Esophagus muscularis mucosa (tissue), 4 donors: ENCODE measurements at regions not wholly inside any gene's neighbourhood (a gene's known extent, or its start where the extent isn't known, plus 50 kb on each side); places are given as distances from the start of the nearest gene placed in this dataset.

ENCODE experiments used
- DNase-seq: peaks from one replicate; pipeline ENCODE4 v3.0.0-alpha.2; 2017; ENCODE audit errors: extremely low spot score
- H3K27ac ChIP-seq, 4 donors: fragments of 200-600 bp; sonication (generic); replicated peaks in 1 of 4; 1 replicate in 3 of 4; 2 replicates in 1 of 4; pipeline ENCODE4 v1.5.1; 2016 to 2019; ENCODE audit warnings: mild to moderate bottlenecking in 1 of 4
- H3K27me3 ChIP-seq, 4 donors: fragments of 200-600 bp; sonication (generic); one replicate each; pipeline versions ENCODE4 v1.5.1 to v1.6.0; 2016 to 2019
- H3K36me3 ChIP-seq, 4 donors: fragments of 200-600 bp; sonication (generic); one replicate each; pipeline ENCODE4 v1.5.1; 2016 to 2019
- H3K4me1 ChIP-seq, 4 donors: fragments of 200-600 bp; sonication (generic); one replicate each; pipeline ENCODE4 v1.5.1; 2016 to 2019
- H3K4me3 ChIP-seq, 4 donors: fragments of 200-600 bp; sonication (generic); 1 replicate in 2 of 4; 2 replicates in 2 of 4; pipeline ENCODE4 v1.5.1; 2016 to 2019; ENCODE audit warnings: mild to moderate bottlenecking in 4 of 4, moderate library complexity in 1 of 4
- H3K9me3 ChIP-seq, 4 donors: fragments of 200-600 bp; sonication (generic); 1 replicate in 3 of 4; 2 replicates in 1 of 4; pipeline ENCODE4 v1.5.1; 2016 to 2019
- EP300 ChIP-seq: sonication (generic); formaldehyde crosslinking; IDR thresholded peaks from one replicate; pipeline ENCODE4 v1.6.1; 2017; ENCODE audit warnings: antibody characterized with exemption
- POLR2A ChIP-seq: fragments of 450-650 bp; IDR thresholded peaks from one replicate; pipeline ENCODE4 v1.6.1; 2017; ENCODE audit warnings: antibody characterized with exemption, moderate library complexity, mild to moderate bottlenecking, low read depth
- POLR2AphosphoS5 ChIP-seq, 2 donors: sonication (generic); formaldehyde crosslinking; IDR thresholded peaks; one replicate each; pipeline ENCODE4 v1.6.1; 2017; ENCODE audit warnings: antibody characterized with exemption in 2 of 2
- WGBS: methylation state at CpG from one replicate; pipeline ENCODE4 v1.1.5; 2018; 5-methylcytosine and 5-hydroxymethylcytosine counted together
- intact Hi-C: fragments of 100-400 bp; cut with DNase I; formaldehyde crosslinking; loops from one replicate; pipeline ENCODE4 v1.15.1; 2023
- TF ChIP-seq, protein P1 (sequence below), 3 experiments: fragments of 200-600 bp in 2 of 3; fragments of 450-650 bp in 1 of 3; sonication (generic) in 2 of 3; IDR thresholded peaks; one replicate each; pipeline ENCODE4 v1.5.1; 2017 to 2019; ENCODE audit warnings: antibody characterized with exemption in 3 of 3, mild to moderate bottlenecking in 2 of 3, moderate library complexity in 1 of 3

DNA sequence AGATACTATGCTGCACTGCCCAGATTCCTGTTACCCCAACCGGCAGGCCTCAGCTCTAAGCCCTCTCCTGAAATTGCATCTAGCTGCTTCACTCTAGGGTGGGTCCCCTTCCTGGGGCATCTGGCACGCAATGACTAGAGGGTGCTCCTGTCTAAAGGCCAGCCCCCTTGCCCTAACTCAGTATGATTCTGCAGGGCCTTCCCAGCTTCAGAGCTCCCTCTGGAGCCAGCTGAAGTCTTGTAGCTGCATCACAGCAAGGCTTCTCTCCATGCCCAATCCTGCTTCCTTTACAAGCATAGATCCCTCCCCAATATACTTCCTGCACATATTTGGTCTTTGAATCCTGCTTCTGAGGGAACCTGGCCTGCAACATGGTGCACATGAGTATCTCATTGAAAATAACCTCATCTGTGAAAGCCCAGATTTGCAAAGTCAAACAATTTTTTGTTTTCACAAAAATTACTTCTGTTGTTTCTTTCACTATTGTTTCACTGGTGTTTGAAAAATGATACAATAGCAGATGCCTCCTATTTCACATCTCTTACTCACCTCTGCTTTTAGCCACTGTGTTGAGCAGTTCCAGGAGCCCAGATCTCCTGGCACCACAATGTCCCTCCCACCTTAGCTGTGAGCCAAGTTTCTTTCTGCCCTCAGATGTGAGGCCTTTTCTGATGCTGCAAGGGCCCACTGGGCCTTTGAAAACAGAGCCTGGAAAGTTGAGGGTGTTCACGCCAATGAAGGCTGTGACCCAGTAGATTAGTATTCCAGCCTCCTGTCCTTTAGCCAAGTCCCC, 169.5 kb upstream of the EGLN3 start:
- Histone ChIP-seq H3K36me3 (no peaks in the 10 kb centered on the region), H3K27me3 (no peaks in the 10 kb centered on the region), H3K4me1 (peaks cover 0 to 19% (median 5%) of the 10 kb centered on the region in 4 donors), H3K27ac (no peak overlapping the region), H3K9me3 (no peaks in the 10 kb centered on the region), H3K4me3 (no peak overlapping the region)
- DNase-seq: no peak
- 93% methylated on average over 3 of the region's 3 CpGs for WGBS
- TF ChIP-seq, protein P1, sequence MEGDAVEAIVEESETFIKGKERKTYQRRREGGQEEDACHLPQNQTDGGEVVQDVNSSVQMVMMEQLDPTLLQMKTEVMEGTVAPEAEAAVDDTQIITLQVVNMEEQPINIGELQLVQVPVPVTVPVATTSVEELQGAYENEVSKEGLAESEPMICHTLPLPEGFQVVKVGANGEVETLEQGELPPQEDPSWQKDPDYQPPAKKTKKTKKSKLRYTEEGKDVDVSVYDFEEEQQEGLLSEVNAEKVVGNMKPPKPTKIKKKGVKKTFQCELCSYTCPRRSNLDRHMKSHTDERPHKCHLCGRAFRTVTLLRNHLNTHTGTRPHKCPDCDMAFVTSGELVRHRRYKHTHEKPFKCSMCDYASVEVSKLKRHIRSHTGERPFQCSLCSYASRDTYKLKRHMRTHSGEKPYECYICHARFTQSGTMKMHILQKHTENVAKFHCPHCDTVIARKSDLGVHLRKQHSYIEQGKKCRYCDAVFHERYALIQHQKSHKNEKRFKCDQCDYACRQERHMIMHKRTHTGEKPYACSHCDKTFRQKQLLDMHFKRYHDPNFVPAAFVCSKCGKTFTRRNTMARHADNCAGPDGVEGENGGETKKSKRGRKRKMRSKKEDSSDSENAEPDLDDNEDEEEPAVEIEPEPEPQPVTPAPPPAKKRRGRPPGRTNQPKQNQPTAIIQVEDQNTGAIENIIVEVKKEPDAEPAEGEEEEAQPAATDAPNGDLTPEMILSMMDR (IDR thresholded peaks at IDR 0.05): no peak
- no peak for TF ChIP-seq POLR2A
- TF ChIP-seq POLR2AphosphoS5 (IDR thresholded peaks at IDR 0.05): no peak
- TF ChIP-seq EP300: no peak
- intact Hi-C loops: no loop called here

DNA sequence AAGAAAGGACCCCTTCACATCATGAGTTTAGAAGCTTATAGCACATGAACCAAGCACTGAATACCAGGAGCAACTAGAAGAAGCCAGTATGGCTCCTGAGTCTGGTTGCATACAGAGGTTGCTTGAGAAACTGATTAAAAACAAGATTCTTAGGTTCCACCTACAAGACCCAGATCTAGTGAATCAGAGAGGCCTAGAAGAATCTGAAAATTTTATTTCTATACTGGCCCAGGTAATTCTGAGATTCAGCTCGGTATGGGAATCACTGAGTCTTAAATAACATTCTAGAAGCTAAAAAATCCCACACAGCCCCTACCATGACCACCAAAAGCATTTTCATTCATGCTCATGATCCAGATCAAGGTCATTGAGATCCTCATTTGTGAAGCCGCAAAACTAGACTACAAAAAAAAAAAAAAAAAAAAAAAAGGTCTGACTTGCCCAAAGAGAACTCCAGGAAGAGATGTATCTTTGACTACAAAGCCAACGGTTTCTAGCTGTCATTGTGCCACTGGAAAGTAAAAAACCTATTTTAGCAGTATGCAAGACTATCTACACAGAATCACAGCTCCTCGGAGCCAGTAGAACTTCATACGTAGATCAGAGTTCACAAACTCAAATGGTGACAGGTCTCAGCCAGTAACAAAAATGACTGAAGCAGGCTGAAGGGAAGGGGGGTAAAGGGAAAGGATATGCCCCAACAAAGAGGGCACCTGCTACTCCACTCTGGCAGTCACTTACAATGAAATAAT, 168.4 kb upstream of the EGLN3 start:
- Histone ChIP-seq H3K36me3 (no peaks in the 10 kb centered on the region), H3K9me3 (no peaks in the 10 kb centered on the region), H3K27ac (no peak overlapping the region), H3K27me3 (no peaks in the 10 kb centered on the region), H3K4me3 (no peak overlapping the region), H3K4me1 (peaks cover 0 to 19% (median 5%) of the 10 kb centered on the region in 4 donors)
- no peak for TF ChIP-seq EP300
- TF ChIP-seq, protein P1 (IDR thresholded peaks at IDR 0.05): no peak
- no peak for TF ChIP-seq POLR2AphosphoS5 (IDR thresholded peaks at IDR 0.05)
- TF ChIP-seq POLR2A: no peak
- intact Hi-C loops: no loop called here
- 95% methylated on average over 5 of the region's 5 CpGs for WGBS
- no peak for DNase-seq

DNA sequence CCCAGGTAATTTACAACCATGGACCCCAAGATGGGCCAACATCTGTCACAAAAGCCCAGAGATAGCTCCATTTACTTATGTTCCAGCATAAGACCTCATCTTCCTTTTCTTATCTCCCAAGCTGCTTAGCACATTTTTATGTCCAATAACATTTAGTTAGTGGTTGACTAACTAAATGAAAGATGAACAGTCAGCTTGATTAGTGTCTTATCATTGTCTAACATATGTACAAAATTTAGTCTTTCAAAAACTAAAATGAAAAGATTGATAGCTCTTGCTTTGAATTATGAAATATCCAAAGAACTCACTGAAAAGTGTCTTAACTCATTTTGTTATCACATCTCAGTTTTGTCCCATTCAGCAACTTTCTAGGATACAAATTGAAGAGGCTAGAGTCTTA, 163.1 kb upstream of the EGLN3 start:
- intact Hi-C loops: no loop called here
- H3K27ac ChIP-seq: no peak overlapping the region

DNA sequence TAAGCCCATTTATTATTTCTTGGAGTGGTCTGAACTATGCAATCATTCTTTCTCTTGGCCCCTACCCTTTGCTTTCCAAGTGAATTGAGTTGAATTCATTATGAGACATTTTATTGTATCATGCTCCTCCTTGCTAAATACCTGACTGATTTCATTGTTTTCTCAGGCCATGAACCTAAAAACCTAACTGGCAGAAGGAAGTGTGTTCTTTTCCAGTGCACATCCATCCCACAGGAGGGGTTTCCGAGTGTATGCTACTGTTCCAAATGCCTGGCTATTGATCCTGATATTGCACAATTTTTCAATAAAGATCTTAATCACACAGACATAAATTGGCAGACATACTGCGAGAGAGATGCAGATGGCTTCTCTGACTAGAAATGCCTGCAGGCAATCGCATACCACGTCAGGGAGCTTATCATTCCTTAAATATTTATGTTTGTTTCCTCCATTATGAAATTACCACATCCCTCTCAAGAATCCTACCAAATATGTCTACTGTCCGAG, 162.2 kb upstream of the EGLN3 start:
- no peak for DNase-seq
- Histone ChIP-seq H3K9me3 (no peaks in the 10 kb centered on the region), H3K4me3 (no peak overlapping the region), H3K36me3 (no peaks in the 10 kb centered on the region), H3K27me3 (no peaks in the 10 kb centered on the region), H3K4me1 (peaks cover 0 to 13% (median 8%) of the 10 kb centered on the region in 4 donors), H3K27ac (no peak overlapping the region)
- no peak for TF ChIP-seq POLR2AphosphoS5 (IDR thresholded peaks at IDR 0.05)
- TF ChIP-seq, protein P1 (IDR thresholded peaks at IDR 0.05): no peak
- no peak for TF ChIP-seq POLR2A
- no peak for TF ChIP-seq EP300
- intact Hi-C loops: no loop called here
- 56% methylated on average over 5 of the region's 5 CpGs for WGBS

More for the DNA sequence above, 163.1 kb upstream of the EGLN3 start:
- Histone ChIP-seq H3K36me3 (no peaks in the 10 kb centered on the region), H3K4me3 (no peak overlapping the region), H3K4me1 (peaks cover 0 to 21% (median 8%) of the 10 kb centered on the region in 4 donors), H3K27me3 (no peaks in the 10 kb centered on the region), H3K9me3 (no peaks in the 10 kb centered on the region)
- DNase-seq: no peak
- TF ChIP-seq POLR2AphosphoS5 (IDR thresholded peaks at IDR 0.05) (no peak), EP300 (no peak), POLR2A (no peak)
- TF ChIP-seq, protein P1 (IDR thresholded peaks at IDR 0.05): no peak
